Islet precursor cell (in vitro differentiated cells): ENCODE measurements at regions not wholly inside any gene's neighbourhood (a gene's known extent, or its start where the extent isn't known, plus 50 kb on each side); places are given as distances from the start of the nearest gene placed in this dataset.

ENCODE experiments used
- DNase-seq: peaks from one replicate; pipeline ENCODE4 v3.0.0-alpha.2; 2018

DNA sequence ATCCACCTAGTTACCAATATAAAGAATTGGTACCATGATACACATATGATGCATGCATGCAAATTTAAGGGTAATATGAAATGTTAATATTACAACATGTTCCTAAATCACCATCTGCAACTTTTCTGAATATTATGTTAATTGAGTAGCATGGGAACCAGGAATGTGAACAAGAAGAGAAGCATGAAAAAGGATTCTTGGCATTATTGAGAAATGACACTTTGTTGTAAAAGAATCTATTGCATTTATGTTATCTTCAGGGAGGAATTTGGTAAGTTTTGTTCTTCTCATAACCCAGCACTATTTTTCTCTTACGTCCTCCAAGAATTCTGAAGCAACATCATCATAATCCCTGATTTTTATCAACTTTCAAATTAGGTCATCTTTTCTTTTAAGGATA is 159.9 kb upstream of the SLC25A13 start:
- DNase-seq = no peak

DNA sequence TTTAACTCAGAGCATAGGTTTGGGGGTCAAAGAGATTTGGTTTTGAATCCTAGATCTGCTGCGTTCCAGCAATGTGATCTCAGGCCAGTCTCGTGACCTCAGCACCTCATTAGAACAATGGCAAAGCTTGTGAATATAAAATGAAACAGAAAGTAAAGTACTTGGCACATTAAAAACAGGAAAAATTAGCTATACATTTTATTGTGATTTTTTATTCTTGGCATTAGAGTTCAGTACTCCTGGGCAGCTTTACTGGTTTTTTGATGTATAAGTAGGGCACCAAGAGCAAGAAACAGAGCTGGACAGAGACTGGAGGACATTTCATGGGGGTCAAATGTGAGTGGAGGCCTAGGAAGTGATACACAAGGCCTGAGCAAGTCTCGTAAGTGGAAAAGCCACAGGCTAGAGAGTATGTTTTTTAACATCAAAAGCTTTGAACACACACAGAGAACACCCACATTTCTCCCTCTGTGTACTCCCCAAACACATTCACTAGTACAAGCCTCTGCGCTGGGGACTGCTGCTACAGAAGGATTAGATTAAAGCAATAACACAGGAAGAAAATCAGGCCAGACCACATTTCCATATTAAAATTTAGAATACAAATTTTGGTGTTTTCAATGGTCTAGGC is 157.2 kb upstream of the SLC25A13 start:
- no peak for DNase-seq

DNA sequence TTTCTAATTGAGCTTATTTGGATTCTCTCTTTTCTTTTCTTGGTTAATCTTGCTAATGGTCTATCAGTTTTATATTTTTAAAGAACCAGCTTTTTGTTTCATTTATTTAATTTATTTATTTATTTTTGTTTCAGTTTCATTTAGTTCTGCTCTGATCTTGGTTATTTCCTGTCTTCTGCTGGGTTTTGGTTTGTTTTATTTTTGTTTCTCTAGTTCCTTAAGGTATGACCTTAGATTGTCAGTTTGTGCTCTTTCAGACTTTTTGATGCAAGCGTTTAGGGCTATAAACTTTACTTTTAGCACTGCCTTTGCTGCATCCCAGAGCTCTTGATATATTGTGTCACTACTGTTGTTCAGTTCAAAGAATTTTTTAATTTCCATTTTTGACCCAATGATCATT is 149.7 kb upstream of the SLC25A13 start:
- no peak for DNase-seq

DNA sequence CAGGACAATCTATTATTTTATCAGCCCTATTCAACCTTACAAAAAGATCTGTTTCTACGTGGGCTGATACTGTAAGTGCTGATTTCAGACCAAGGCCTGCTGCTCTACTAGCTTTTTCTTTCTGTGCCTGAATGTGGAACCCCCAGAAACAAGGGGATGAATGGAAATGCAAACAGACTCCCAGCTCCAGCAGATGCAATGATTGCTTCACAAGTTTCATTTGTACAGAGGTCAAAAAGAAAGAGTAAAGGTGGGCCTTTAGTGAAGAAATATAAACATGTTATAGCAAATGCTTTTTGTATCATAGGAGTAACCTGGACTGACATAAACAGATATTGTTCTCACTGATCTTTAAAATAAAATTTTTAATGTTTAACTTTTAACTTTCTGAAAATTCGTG is 130.2 kb upstream of the SLC25A13 start:
- no peak for DNase-seq

DNA sequence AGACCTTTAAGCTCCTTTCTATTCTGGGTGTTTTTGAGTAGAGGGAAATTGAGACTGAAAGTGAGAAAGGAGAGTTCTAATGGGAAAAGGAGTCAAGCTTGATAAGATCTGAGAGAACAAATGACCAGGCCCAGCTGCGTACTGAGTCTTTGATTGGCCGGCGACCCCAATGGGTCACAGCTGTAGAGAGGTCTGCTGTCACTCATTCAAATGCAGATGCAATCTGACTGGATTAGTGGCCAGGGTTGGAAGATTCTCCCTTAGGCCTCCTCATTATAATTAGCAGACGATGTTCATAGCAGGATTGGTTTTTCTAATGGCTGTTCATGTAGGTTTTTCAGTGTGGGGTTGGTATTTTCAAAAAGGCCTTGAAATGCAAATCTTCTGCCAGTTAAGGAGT is 127.2 kb upstream of the SLC25A13 start:
- DNase-seq = no peak

DNA sequence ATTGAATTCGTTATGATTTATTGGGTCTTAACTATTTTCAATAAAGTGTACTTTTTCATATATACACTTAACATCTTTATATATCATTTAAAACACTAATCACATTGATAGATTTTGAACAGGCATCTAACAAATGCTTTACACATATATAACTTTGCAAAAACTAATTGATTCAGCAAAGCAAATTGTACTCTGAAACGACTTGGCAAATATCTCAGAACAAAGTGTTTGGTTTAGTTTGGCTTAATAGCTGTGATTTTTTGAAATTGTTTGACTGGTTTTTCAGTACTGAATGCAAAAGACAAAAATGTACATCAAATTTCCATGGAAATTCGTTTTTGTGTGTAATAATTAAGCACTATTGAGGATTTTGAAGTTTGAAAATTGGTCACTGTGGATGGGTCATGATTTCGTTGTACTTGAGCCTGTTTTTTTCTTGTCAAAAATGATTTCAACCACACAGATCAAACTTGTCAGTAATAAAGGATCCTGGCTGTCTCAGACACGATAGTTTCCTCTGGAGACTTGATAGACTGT is 125.3 kb upstream of the SLC25A13 start:
- no peak for DNase-seq

GRCh38 chr7:96441436-96442084 is 119.7 kb upstream of the SLC25A13 start:
- DNase-seq = no peak

GRCh38 chr7:96440328-96440727 is 118.4 kb upstream of the SLC25A13 start:
- DNase-seq = no peak

DNA sequence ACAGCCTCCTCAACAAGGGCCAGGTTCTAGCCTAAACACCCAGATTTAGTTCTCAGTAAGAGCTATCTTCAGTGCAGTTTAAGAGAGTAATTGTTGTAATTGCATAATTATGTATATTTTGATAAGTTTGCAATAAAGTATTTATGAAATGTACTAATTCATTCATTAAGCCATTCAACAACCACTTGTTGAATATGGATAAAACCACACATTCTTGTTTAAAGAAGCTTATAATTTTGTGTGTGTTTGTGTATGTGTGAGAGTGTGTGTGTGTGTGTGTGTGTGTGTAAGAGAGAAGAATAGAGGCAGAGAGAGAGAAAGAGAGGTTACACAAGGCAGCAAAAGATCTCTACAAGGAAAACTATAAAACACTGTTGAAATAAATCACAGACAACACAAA is 115.0 kb upstream of the SLC25A13 start:
- no peak for DNase-seq

GRCh38 chr7:96430356-96430755 is 108.5 kb upstream of the SLC25A13 start:
- DNase-seq = no peak

DNA sequence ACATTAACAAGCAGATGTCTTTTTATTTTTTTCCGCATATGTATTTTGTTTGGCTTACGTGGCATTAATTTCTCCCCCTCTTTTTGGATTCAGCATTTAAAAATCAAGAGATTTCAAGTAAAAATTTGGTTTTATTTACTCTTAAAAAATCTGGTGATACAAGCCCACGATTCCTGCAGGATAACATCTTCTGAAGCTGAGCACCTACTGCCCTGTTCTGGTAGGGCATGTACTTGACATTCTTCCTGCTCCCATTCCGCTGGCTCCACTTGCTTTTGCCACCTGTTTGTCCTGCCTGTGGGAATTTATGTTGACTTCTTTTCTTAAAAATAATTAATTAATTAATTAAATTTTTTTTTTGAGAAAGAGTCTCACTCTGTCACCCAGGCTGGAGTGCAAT is 105.2 kb upstream of the SLC25A13 start:
- no peak for DNase-seq

DNA sequence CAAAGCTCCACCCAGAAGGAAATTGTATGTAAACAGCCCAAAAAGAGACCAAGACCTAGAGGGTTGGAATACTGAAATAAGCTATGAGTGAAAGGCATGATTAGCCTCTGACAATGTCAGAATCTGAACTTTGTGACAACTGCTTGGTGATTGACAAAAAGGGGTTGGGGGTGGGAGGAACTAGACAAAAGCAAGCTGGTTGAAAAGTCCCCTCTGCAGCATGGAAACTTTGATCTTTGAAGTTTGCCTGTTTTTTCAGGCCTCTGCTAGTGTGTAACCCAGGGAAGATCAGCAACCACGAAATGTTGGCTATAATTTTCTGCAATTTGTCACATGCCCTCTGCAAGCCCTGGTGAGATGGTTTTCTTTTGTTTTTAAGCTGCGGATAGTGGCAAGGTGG is 104.8 kb upstream of the SLC25A13 start:
- no peak for DNase-seq

- DNase-seq = no peak
These were observed 104.1 kb upstream of the SLC25A13 start for GRCh38 chr7:96426027-96426426.

DNA sequence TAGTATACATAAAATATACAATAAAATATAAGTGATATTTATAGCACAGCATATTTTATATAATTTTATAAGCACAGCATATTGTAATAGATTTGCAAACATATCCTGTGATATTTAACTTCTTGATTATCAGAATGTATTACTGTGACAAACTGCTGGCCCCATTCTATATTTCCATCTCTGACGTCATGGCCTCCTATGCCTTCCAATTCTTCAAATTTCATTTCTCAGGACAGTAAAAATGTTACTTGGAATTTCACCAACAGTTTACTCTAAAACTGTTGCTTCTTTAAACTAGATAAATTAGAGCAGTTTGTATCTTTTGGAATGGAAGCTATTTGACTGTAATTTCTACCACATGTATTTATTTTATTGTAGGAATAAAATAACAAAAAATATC is 102.5 kb upstream of the SLC25A13 start:
- no peak for DNase-seq

DNA sequence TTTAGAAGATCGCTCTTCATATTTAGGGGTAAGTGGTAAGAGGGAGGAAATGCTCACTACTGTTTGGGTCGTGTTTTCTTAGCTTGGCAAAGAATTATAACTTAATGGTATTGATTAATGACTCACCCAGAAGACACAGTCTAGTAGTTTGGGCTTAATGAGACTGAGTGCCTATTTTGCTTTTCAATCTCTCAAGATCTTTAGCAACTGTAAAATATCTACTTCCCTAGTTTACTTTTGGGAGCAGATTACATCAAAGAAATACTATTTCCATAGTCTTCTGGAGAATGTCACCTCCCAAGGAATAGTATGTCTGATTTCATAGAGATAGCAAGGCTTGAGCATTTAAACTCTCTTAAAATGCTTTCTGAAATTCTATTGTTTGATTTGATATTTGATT is 100.5 kb upstream of the SLC25A13 start:
- DNase-seq = no peak

DNA sequence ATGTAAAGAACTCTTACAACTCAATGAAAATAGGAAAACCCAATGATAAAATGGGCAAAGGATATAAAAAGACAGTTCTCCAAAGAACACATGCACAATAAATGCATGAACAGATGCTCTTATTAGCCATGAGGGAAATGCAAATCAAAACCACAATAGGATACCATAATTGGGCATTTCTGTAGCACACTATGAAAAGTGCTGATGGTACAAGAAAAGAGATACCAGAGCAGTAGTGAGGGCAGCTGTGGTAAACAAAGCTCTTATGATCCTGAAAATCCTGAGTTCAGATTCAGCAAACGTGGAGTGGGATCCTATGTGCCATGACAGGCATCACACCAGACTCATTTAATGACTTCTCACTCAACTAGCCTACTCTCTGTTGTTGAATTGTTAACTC is 96.7 kb upstream of the SLC25A13 start:
- no peak for DNase-seq

DNA sequence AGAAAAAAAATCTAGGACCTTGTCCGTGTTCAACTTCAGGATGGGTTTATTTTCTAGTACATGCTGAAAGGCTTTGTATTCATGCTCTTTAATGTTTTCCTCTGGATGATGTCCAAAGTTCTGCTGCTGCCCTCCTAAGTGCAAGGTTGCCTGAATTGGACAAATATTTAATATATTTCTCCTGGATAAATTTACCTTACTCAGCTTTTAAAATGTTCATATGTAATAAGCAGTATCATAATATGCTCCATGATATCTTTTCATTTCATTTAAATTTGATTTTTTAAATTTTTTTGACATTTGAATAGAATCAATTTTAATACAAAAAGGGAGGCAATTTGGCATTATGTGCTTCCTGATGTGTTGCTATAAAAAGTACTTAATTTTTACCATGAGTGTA is 95.9 kb upstream of the SLC25A13 start:
- no peak for DNase-seq

DNA sequence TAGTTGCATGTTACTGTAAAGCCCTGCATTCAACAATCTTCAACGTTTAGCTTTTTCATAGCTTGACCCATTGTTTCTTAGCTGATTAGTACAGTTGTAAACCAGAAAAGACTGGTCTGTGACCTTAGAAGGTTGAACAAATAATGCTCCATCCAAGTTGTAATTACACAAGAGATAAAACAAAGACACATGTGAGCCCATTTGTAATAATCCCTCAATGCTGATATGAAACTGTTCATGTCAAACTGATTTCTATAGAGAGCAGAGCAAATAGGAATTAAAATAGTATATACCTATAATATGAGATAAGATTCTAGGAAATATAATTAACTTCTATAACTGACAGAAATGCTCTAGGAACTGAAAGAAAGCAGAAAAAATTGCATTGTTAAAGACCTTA is 94.7 kb upstream of the SLC25A13 start:
- DNase-seq = no peak

DNA sequence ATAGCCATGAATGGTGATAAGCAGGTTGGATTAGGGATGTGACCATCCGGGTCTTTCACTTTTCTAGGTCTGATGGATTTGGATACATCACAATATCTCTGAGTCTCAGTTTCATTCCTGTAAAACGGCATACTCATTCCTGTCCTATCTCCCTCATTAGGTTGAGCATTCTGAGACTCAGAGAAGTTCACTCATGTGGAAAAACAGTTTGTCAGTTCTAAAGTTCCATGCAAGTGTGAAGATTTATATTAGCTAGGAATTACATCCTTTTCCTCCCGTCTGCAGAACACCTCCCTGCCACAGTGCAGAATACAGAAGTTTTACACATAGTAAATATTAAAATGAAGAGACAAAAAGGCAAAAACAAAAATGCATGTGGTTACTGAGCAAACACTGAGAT is 94.2 kb upstream of the SLC25A13 start:
- DNase-seq = no peak

DNA sequence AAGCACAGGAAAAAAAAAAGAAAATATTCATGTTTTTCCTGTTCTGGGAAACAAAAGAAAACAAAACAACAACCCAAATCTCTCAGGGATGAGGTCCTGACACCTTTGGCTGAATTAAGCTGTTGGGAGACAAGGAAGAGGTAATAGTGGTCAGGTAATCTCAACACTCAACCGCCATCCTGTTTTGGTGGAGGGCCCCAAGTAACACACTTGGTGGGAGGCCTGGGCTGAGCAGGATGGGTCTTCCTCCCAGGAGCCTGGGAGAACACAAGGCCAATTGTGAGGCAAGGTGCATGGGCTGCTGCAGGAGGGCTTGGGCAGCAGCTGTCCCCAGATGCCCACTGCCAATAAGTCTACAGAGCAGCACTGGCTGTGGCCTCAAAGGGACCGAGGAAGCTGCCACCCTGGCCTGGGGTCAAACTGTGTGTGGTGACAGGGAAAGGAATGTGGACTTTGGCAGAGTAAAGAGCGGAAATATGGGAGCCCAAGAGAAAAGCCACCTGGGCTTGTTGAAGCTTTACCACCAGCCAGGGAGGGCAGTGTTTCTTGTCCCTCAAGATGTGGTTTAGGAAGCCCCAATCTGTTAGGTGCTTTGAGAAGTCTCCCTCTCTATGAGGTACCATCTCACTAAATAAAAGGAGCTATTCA is 93.5 kb upstream of the SLC25A13 start:
- no peak for DNase-seq

- DNase-seq = peak; percentile 60
These were observed 93.0 kb upstream of the SLC25A13 start for GRCh38 chr7:96414931-96415292.

- no peak for DNase-seq
These were observed 88.4 kb upstream of the SLC25A13 start for GRCh38 chr7:96410126-96410839.

DNA sequence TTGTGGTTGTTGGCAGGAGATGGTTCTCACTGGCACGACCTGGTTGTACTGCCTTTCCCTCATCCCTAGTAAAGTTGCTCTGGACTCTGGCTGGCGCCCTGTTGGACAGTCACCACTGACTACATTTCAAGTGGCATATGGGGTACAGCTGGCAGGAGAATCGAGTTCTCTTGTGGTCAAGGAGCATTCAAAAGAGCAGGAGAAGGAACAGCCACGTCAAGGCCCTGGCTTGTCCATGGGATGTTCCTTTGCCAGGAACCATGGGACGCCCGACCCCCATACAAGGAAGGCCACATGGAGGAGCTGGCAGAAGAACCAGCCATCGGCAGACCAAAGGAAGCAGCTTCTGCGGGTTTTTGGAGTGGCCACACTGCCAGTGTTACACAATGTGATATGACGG is 87.0 kb upstream of the SLC25A13 start:
- DNase-seq = no peak

- no peak for DNase-seq
These were observed 85.5 kb upstream of the SLC25A13 start for GRCh38 chr7:96407427-96407826.
